ENCODE measurements at regions not wholly inside any gene's neighbourhood (a gene's known extent, or its start where the extent isn't known, plus 50 kb on each side); places are given as distances from the start of the nearest gene placed in this dataset.

DNA sequence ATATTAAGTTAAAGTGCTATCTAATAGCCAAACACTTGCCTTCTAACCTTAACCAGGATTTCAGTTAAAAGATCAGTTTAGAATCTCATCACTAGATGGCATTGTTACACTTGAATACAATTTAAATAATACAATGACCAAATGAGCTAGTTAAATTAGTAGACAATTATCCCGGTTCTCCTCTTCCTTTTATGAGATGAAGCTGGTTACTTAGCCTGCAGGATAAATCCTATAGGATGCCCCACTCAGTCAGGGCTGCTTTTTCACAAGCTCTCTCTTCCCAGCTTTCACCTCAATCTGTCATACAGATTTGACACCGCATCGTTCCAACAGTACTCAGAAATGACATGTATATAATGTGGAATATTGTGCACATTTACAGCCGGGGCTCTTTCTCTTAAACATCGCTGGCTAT, 678.8 kb downstream of the KCNJ3 start:
- DNase-seq = no peak

DNA sequence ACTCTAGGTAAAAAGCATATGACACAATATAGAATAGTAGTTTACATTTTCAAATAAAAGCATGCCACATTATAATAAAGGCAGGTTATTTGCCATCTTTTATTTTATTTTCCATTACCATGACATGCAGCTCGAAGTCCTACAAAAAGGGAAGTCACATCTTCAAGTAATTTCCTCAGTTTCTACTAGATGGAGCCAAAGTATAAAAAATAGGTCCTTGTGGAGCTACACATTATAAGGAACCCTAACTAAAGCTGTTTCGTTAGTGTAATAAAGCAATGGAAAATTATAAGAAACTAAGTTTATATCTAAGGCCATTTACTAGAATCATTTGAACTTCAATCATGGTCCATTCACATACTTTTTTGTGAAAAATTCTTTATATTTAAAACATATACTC, 674.5 kb downstream of the KCNJ3 start:
- no peak for DNase-seq

DNA sequence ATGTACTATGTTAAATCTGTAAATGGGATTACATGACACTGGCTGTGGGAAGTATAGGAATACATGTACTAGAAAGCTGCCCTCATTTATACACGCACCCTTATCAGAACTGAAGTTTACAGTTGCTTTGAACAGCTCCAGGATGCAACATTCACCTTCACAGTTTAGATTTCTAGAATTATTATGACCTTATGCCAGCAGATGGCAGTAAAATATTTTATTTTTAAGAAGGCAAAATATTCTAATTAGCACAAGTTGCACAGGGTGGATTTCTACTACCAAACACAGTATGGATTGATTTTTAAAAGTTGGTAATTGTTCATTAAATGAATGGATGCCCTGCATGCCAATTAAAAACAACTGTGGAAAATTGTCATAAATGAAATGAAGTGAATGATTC, 670.4 kb downstream of the KCNJ3 start:
- DNase-seq = no peak

DNA sequence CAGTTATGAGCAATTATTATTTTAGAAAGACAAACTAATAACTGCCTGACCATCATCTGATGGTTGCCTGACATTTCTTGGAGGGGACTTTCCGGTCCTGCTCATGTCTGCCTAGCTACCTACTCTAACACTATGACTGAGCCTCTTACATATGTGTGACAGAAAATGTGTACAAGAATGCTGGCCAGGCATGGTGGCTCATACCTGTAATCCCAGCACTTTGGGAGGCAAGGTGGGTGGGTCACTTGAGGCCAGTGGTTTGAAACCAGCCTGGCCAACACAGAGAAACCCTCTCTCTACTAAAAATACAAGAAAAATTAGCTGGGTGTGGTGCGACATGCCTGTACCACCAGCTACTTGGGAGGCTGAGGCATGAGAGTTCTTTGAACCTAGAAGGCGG, 666.3 kb downstream of the KCNJ3 start:
- DNase-seq = no peak

DNA sequence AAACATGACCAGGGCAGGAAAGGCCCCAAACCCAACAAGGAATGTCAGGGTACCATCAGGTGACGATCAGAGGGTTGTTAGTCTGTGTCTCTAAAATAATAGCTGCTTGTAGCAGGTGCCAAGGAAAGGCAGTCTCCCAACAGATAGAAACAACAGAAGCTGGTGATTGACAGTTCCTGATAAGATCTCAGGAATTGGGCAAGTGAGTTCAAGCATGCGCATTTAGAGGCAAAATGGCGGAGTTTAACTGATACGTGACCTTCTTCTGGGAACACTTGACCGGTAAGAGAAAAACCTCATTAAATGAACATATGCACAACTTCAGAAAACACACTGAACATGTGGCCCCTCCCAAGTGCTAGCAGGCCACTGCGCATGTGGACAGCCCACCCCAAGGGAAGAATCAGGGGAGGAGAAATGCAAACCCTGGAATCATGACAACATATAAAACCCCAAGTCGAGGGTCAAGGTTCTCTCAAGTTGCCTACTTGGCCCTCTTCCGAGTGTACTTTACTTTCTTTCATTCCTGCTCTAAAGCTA, 664.9 kb downstream of the KCNJ3 start:
- no peak for DNase-seq

DNA sequence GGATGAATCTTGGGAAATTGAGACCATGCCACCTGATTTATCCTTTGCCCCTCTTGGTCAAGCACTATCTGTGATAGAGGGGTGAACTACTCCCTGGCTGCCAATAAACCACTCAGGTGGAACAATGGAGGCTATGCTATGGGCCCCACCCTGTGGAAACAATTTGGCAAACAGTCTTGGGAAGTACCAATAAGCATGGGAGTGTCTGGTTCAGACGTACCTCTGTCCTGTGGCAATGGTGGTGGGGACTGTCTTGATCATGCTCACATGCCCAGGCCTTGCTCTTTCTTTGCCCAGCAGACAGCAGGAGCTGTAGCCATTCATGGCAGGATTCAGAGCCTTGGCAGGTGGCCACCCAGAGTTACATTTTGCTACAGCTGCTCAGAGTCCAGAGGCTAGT, 658.7 kb downstream of the KCNJ3 start:
- DNase-seq = no peak

DNA sequence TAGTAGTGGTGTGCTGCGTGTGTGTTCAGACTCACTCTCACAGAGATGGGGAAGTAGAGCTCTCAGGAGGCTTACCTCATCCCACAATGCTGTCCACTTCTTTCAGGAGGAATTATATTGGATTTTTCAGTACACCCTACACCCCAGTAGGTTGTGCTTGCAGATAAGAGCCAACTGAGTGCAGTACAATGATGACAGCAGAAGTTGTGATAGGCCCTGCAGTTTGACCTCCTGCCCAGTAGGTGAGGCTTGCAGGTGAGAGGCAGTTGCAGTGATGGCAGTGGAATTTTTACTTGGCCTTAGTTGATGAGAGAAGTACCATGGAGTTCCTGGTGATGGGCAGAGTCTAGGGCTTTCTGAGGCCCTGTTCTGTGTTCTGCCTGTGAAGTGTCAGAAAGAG, 657.8 kb downstream of the KCNJ3 start:
- no peak for DNase-seq

DNA sequence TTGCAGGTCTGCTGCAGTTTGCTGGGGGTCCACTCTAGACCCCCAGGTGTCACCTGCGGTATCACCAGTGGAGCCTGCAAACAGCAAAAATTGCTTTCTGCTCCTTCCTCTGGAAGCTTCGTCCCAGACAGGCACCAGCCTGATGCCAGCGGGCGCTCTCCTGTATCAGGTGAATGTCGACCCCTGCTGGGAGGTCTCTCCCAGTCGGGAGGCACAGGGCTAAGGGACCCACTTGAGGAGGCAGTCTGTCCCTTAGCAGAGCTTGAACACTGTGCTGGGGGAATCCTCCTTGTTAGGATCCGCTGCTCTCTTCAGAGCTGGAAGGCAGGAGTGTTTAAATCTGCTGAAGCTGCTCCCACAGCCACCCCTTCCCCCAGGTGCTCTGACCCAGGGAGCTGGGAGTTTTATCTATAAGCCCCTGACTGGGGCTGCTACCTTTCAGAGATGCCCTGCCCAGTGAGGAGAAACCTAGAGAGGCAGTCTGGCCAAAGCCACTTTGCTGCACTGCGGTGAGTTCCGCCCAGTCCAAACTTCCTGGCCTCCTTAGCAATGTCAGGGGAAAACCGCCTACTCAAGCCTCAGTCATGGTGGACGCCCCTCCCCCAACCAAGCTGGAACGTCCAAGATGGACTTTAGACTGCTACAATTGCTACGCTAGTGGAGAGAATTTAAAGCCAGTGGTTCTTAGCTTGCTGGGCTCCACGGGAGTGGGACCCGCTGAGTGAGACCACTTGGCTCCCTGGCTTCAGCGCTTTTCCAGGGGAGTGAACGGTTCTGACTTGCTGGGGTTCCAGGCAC, 652.5 kb downstream of the KCNJ3 start:
- DNase-seq = no peak

DNA sequence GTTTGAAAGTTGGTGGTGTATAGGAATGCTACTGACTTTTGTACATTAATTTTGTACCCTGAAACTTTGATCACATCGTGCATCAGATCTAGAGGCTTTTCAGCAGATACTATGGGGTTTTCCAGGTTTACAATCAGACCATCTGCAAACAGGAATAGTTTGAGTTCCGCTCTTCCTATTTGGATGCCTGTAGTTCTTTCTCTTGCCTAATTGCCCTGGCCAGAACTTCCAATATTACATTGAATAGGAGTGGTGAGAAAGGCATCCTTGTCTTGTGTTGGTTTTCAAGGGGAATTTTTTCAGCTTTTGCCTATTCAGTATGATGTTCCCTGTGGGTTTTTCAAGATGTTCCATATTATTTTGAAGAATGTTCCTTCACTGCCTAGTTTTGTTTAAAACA, 633.5 kb downstream of the KCNJ3 start:
- no peak for DNase-seq

DNA sequence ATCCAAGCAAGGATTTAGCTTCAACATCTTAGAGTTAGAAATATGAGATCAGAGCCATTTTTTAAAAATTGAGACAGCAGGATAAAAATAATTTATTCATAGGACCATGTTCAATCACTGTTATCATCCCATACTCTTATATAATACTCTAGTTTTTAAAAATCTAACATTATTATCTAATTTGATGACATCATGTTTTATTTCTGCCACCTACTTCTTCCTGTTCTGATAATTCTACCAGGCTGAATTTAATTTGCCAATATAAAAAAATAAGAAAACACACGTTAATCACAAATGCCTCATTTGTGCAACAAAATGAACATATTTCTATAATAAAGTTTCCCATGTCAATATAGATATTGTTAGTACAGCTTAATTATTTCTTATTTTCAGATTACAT, 621.7 kb downstream of the KCNJ3 start:
- DNase-seq = no peak

DNA sequence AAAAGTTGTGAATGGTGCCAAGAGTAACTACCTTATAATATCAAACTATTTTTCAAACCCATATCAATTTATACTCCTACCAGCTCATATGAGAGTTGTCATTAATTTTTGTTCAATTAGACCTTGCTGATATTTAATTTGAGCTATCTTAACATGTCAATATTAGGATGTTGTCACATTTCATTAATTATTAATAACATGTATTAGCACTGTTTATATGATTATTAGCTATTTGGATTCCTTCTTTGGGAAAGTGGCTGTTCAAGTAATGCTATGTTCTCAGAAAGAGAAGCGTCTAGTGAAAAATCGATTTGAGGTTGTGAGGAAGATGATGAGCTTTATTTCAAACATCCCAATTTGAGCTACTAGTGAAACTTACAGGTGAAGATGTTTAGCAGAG, 620.2 kb downstream of the KCNJ3 start:
- no peak for DNase-seq

DNA sequence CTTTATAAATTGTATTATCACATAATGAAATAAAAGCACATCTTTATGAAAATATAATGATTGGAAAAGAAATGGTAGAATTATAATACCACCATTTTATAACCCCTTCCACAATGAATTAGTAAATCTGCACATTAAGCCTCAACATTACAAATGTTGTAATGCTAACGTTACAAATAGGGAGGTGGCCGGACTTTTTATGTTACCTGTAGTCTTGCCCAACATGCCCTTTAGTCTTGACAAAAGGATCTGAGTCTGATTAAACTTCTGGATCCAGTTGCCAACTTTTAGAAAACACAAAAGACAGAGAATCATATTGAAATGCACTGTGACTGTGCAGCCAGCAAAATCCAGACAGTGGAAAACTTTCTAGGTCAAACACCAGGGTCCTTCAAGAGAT, 617.3 kb downstream of the KCNJ3 start:
- no peak for DNase-seq

DNA sequence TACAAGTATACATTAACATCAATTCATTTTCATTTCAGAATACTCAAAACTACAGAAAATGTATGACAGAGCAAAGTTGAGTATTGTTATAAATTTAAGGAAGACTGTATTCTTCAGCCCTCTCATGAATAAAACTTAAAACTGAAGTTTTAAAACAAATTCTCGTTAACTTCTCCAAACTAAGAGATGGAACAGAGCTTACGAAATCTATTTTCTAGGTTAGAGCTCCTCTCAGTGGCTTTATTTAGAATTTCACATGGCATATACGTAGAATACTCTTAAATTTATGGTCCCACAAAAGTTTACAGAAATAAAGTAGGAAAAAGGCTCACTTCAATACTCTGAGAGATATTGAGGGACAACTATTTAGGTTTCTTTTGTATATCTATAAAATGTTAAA, 612.1 kb downstream of the KCNJ3 start:
- DNase-seq = no peak

DNA sequence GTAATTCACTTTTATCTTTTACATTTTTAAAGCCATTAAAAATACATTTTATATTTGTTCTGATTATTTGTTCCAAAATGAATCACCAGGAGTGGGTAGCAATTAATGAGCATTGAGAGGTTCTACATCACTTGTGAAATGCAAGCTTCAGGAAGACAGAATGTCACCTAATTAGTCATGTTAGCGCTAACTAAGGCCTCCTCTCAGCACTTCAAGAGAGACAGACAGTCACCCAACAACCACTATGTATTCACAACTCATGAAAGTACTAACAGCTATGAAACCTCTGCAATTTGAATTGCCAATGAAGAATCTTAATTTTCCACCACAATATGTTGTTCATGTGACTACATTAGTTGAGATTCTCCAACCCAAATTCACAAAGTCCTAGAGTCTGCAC, 611.0 kb downstream of the KCNJ3 start:
- DNase-seq = no peak

DNA sequence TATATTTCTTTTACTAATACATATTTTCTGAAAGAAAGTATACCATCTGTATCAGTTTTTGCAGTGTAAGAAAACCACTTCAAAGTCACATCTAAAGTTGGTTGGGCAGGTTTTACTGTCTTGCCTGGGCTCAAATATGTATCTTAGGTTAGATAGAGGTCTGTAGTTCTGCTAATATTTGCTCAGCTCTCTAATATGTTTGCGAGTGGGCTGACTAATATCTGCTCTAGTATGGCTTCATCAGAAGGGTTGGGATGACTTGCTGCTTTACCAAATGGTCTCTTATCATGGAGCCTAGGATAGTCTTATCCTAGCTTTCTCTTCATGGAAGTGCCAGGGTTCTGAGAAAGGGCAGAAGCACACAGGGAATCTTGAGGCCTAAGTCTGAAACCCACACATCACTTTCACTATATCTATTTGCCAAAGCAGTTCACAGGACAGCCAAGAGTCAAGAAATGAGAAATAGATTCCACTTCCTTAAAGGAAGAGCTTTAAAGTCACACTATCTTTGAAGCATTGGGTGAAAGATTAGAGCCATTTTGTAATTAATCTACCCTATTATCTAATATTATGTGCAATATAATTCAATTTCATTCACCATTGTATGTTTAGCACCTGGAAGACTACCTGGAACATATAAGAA, 610.0 kb downstream of the KCNJ3 start:
- no peak for DNase-seq

DNA sequence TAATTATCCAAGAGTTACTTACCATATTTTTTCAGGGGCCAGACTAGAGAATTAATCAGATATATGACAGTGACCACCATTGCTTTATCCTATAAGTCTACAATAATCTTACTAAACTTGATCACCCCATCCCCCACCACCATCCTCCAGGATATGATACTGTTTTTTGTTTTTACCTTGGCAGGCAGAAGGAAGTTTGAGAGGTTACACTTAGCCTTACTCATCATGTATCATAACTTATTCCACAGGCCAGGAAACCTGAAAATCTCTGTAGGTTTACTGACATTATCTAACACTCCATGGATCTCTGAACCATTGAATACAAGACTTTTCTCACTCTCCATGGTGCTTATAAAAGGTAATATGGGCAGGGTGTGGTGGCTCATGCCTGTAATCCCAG, 602.7 kb downstream of the KCNJ3 start:
- no peak for DNase-seq

DNA sequence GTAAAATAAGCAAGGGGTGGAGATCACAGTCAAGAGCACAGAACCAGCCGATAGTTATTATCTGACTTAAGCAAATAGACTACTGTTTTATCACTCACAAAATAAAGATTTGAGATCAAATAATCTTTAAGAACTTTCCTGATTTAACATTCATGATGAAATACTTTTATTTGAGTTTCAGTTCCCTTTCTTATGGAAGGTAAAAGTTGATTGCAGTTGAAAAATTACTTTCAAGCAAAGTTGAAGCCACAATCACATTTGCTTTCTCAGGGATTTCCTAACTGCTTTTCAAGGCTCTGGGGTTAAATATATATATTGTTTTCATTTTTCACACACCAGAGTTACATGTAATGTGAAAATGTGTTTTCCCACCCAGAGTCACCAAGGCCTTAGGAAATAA, 599.5 kb downstream of the KCNJ3 start:
- no peak for DNase-seq

DNA sequence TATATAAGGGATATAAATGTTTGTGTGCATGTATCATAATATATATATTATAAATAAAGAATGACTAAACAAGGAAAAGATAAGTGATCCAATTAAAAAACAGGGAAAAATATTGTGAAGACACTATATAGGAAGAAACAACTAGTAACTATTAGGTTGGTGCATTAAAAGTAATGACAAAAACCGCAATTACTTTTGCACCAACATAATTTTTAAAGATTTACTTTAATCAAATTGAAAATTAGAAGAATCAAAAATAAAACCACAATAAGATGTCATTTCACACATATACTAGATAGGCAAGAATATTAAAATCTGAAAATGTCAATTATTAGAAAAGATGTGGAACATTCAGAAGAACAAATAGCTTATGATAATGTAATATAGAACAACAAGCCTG, 595.9 kb downstream of the KCNJ3 start:
- DNase-seq = no peak

DNA sequence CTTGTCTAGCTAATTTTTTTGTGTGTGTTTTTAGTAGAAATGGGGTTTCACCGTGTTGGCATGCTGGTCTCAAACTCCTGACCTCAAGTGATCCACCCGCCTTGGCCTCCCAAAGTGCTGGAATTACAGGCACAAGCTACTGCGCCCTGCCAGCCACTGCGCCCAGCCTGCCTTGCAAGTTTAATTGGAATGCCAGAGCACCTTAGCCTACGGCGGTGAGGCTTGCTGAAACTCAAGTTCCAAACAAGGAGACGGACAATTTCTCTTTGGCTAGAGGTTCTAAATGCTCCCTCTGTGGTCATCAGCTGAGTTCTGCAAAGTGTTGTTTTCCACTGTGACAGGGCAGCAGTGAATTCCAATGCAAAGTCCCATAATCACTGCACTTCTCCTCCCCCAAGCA, 583.4 kb downstream of the KCNJ3 start:
- DNase-seq = no peak

DNA sequence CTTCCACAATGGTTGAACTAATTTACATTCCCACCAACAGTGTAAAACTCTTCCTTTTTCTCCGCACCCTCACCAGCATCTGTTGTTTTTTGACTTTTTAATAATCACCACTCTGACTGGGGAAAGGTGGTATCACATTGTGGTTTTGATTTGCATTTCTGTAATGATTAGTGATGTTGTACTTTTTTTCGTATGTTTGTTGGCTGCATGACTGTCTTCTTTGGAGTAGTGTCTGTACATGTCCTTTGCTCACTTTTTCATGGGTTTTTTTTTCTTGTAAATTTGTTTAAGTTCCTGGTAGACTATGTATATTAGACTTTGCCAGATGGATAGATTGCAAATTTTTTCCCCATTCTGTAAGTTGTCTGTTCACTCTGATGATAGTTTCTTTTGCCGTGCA, 574.8 kb downstream of the KCNJ3 start:
- no peak for DNase-seq

DNA sequence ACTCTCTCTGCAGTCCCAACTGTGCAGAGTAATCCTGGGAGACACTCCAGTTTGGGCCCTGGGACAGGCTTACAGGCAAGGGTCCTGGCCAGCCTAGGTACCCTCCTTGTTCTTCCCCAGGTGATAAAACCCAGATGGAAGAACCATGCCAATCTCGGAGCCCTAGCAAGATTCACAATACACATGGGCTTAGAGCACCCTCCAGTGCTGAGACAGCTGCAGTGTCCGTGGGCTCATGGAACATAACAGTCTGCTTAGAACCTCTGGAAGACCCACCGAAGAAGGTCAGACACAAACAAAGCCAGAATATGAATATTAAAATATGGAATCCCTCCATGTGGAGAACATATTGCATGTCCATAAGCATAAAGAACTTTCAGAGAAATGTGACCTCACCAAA, 568.1 kb downstream of the KCNJ3 start:
- no peak for DNase-seq

DNA sequence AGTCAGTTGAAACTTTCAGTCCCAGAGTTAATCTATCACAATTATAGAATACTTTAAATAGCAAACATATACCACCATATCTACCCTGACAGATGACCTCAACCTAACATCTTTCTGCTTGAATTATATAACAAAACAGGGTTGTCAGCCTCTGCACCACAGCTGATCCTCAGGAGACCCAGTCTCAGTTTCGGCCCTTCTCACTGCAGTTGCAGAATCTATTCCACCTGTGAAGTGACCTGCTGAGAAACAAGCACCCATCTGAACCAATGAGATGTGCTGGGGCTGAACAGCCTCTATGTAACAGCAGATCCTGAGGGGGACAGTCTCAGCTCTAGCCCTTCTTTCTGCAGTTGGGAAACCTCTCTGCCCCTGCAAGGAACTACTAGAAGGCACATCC, 567.6 kb downstream of the KCNJ3 start:
- no peak for DNase-seq

DNA sequence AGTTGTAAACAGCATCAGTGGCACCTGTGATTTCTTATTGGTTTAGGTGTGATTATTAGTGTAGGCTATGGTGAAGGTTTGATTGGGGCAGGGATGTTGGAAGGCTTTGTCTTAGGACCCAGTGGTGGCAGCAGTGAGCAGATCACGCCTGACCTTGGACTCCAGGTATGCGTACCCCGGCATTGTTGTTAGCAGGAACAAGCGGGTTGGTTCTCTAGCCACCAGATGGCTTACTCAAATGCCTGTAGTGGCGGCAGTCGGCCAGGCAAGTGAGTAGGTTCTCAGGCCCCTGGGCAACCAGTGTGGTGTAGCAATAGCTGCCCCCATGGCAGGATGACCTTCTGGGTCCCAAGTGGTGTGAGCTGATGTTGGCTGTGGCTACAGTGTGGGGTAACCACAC, 558.3 kb downstream of the KCNJ3 start:
- no peak for DNase-seq

DNA sequence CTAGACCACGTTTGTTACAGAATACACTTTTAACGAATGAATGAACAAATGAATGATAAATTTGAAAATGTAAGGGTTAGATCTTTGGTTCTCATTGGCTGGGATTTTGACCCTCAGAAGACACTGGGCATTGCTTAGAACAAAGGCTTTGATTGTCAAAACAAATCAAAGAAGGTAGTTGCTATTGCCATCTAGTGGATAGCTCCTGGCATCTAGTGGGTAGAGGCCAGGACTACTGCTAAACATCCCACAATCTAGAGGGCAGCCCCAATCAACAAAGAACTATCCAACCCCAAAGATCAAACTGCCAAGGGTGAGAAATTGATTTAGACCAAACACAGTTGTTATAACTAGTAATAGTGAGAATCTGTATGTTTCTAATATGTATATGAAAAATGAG, 552.3 kb downstream of the KCNJ3 start:
- no peak for DNase-seq

DNA sequence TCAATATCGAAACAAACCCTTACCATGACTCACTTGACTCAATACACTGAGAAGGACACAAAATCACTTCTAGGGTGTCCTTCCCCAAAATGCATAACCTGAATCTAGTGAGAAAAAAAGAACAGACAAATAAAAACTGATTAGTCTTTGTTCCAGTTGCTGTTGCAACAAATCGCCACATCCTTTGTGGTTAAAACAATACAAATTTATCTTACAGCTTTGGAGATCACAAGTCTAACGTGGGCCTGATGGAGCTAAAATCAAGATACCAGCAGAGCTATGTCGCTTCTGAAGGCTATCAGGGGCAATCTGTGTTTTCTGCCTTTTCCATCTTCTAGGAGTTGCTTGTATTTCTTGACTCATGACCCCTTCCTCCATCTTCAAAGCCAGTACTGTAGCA, 541.7 kb downstream of the KCNJ3 start:
- no peak for DNase-seq

Data from activated naive CD4-positive, alpha-beta T cell treated with anti-CD3 and anti-CD28 coated beads, Interleukin-2, amount 50 U/mL, for 16 hours (primary cell).